ENCODE measurements at regions not wholly inside any gene's neighbourhood (a gene's known extent, or its start where the extent isn't known, plus 50 kb on each side); places are given as distances from the start of the nearest gene placed in this dataset.

- no peak for TF ChIP-seq CTCF (IDR thresholded peaks at IDR 0.05; ENCODE audit: unreplicated experiment)
- intact Hi-C loops (cut with micrococcal nuclease): no loop called here
- CTCF ChIA-PET: no interaction called here
- H3K9me3 Mint-ChIP-seq (ENCODE audit: unreplicated experiment): peaks cover 15% of the 10 kb centered on the region
- no peak overlapping the region for H3K27ac Mint-ChIP-seq (ENCODE audit: low read depth, unreplicated experiment)
- POLR2A ChIA-PET: no interaction called here
- DNase-seq (ENCODE audit: unreplicated experiment): no peak
- H3K36me3 Mint-ChIP-seq (ENCODE audit: insufficient read depth, unreplicated experiment): no peaks in the 10 kb centered on the region
- H3K4me3 Mint-ChIP-seq (ENCODE audit: unreplicated experiment): no peak overlapping the region
- H3K4me1 Mint-ChIP-seq (ENCODE audit: insufficient read depth, unreplicated experiment): peaks cover 5% of the 10 kb centered on the region
- BruUV-seq (replicated peaks): no TSS peak
- H3K27me3 Mint-ChIP-seq (ENCODE audit: insufficient read depth, unreplicated experiment): peaks cover 83% of the 10 kb centered on the region
These were observed 181.8 kb upstream of the MVB12B start for GRCh38 chr9:126144603-126145456.

- no peak overlapping the region for H3K4me3 Mint-ChIP-seq (ENCODE audit: unreplicated experiment)
- peaks cover 11% of the 10 kb centered on the region for H3K9me3 Mint-ChIP-seq (ENCODE audit: unreplicated experiment)
- H3K27ac Mint-ChIP-seq (ENCODE audit: low read depth, unreplicated experiment): no peak overlapping the region
- ChIA-PET CTCF (interaction anchor here (0.6 to 0.8 kb wide), 3 partner anchors 30 to 168 kb away, joined by 3 to 5 read pairs (median 3); no protein-coding TSS in a partner anchor), POLR2A (interaction anchor here (0.7 kb wide), 1 partner anchor 73 kb away, joined by 3 read pairs; no protein-coding TSS in a partner anchor)
- no peak for DNase-seq (ENCODE audit: unreplicated experiment)
- no peak for TF ChIP-seq CTCF (IDR thresholded peaks at IDR 0.05; ENCODE audit: unreplicated experiment)
- peaks cover 73% of the 10 kb centered on the region for H3K27me3 Mint-ChIP-seq (ENCODE audit: insufficient read depth, unreplicated experiment)
- intact Hi-C loops (cut with micrococcal nuclease): no loop called here
- H3K36me3 Mint-ChIP-seq (ENCODE audit: insufficient read depth, unreplicated experiment): no peaks in the 10 kb centered on the region
- peaks cover 5% of the 10 kb centered on the region for H3K4me1 Mint-ChIP-seq (ENCODE audit: insufficient read depth, unreplicated experiment)
- no TSS peak for BruUV-seq (replicated peaks)
These were observed 180.8 kb upstream of the MVB12B start for GRCh38 chr9:126145887-126146253.

- no peak for TF ChIP-seq CTCF (IDR thresholded peaks at IDR 0.05; ENCODE audit: unreplicated experiment)
- intact Hi-C loops (cut with micrococcal nuclease): no loop called here
- CTCF ChIA-PET: interaction anchor here (0.6 to 0.8 kb wide), 3 partner anchors 31 to 169 kb away, joined by 3 to 5 read pairs (median 3); no protein-coding TSS in a partner anchor
These were observed 180.1 kb upstream of the MVB12B start for GRCh38 chr9:126146254-126147145.

More at GRCh38 chr9:126146254-126147145, 180.1 kb upstream of the MVB12B start:
- Mint-ChIP-seq H3K27ac (ENCODE audit: low read depth, unreplicated experiment) (no peak overlapping the region), H3K27me3 (ENCODE audit: insufficient read depth, unreplicated experiment) (peaks cover 68% of the 10 kb centered on the region), H3K4me3 (ENCODE audit: unreplicated experiment) (no peak overlapping the region), H3K9me3 (ENCODE audit: unreplicated experiment) (peaks cover 11% of the 10 kb centered on the region), H3K36me3 (ENCODE audit: insufficient read depth, unreplicated experiment) (no peaks in the 10 kb centered on the region), H3K4me1 (ENCODE audit: insufficient read depth, unreplicated experiment) (peaks cover 5% of the 10 kb centered on the region)
- peak; percentile 18 for DNase-seq (ENCODE audit: unreplicated experiment)
- POLR2A ChIA-PET: interaction anchor here (0.7 kb wide), 1 partner anchor 72 kb away, joined by 3 read pairs; no protein-coding TSS in a partner anchor
- BruUV-seq (replicated peaks): no TSS peak

All from MCF 10A (cell line).